ENCODE measurements at regions not wholly inside any gene's neighbourhood (a gene's known extent, or its start where the extent isn't known, plus 50 kb on each side); places are given as distances from the start of the nearest gene placed in this dataset.

DNA sequence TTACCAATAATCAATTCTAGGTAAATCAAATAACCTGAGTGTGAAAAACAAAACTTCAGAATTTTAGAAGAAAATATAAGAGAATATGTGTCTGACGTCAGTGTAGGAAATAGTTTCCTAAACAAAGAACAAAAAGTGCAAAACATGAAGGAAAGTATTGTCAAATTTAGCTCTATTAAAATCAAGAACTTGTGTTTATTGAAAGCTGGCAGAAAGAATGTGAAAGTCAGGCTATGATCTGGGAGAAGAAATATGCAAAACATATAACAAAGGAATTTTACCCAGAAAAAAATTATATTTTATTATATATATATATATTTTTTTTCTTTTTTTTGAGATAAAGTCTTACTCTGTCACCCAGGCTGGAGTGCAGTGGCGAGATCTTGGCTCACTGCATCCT lies 129.1 kb upstream of the ANKRD28 start:
- Histone ChIP-seq H3K4me2 (ENCODE audit: control insufficient read depth, extremely low read depth, insufficient read depth, low read depth, low read length) (no peak overlapping the region), H4K20me1 (ENCODE audit: control insufficient read depth, extremely low read depth, insufficient read depth, low read length) (no peaks in the 10 kb centered on the region), H3K4me3 (ENCODE audit: control insufficient read depth in 2 of 3, extremely low read depth in 1 of 3, insufficient read depth in 2 of 3, low read depth in 1 of 3, low read length in 3 of 3) (no peak overlapping the region), H3K9me3 (ENCODE audit: control insufficient read depth, low read depth, low read length) (no peaks in the 10 kb centered on the region), H3K79me2 (ENCODE audit: control insufficient read depth, insufficient read depth, low read length) (no peaks in the 10 kb centered on the region), H3K4me1 (ENCODE audit: control insufficient read depth, extremely low read depth, insufficient read depth, low read length) (no peaks in the 10 kb centered on the region), H3K27me3 (ENCODE audit: control insufficient read depth, extremely low read depth, insufficient read depth, low read length) (no peaks in the 10 kb centered on the region), H2AFZ (ENCODE audit: control insufficient read depth, low read length) (no peak overlapping the region), H3K36me3 (ENCODE audit: control insufficient read depth in 2 of 2, extremely low read depth in 1 of 2, insufficient read depth in 2 of 2, low read length in 2 of 2) (no peaks in the 10 kb centered on the region), H3K9me1 (ENCODE audit: control insufficient read depth, extremely low read depth, insufficient read depth, low read length) (no peaks in the 10 kb centered on the region), H3K27ac (ENCODE audit: control insufficient read depth, insufficient read depth, low read length) (no peak overlapping the region), H3K9ac (ENCODE audit: control insufficient read depth, extremely low read depth, insufficient read depth, low read length) (no peak overlapping the region)
- dilution Hi-C loops (cut with MboI; ENCODE audit: extremely low pct_ligation_motif_present, low sequenced_read_pairs) = no loop called here
- TF ChIP-seq, protein P1, sequence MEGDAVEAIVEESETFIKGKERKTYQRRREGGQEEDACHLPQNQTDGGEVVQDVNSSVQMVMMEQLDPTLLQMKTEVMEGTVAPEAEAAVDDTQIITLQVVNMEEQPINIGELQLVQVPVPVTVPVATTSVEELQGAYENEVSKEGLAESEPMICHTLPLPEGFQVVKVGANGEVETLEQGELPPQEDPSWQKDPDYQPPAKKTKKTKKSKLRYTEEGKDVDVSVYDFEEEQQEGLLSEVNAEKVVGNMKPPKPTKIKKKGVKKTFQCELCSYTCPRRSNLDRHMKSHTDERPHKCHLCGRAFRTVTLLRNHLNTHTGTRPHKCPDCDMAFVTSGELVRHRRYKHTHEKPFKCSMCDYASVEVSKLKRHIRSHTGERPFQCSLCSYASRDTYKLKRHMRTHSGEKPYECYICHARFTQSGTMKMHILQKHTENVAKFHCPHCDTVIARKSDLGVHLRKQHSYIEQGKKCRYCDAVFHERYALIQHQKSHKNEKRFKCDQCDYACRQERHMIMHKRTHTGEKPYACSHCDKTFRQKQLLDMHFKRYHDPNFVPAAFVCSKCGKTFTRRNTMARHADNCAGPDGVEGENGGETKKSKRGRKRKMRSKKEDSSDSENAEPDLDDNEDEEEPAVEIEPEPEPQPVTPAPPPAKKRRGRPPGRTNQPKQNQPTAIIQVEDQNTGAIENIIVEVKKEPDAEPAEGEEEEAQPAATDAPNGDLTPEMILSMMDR (optimal IDR thresholded peaks at IDR 0.05 in 1 of 3, IDR thresholded peaks at IDR 0.05 in 1 of 3, conservative IDR thresholded peaks at IDR 0.05 in 1 of 3; ENCODE audit: extremely low read depth in 1 of 3, insufficient read depth in 2 of 3, low read length in 3 of 3) = no peak
- no peak for TF ChIP-seq EZH2 (IDR thresholded peaks at IDR 0.05; ENCODE audit: low read length)
- no peak for FAIRE-seq
- DNase-seq (ENCODE audit: low read depth, low spot score) = no peak

- H4K20me1 ChIP-seq (ENCODE audit: control insufficient read depth, extremely low read depth, insufficient read depth, low read length) = no peaks in the 10 kb centered on the region
- H3K27me3 ChIP-seq (ENCODE audit: control insufficient read depth, extremely low read depth, insufficient read depth, low read length) = no peaks in the 10 kb centered on the region
- no peak overlapping the region for H3K27ac ChIP-seq (ENCODE audit: control insufficient read depth, insufficient read depth, low read length)
- H3K4me2 ChIP-seq (ENCODE audit: control insufficient read depth, extremely low read depth, insufficient read depth, low read depth, low read length) = no peak overlapping the region
- H3K4me1 ChIP-seq (ENCODE audit: control insufficient read depth, extremely low read depth, insufficient read depth, low read length) = no peaks in the 10 kb centered on the region
- H3K36me3 ChIP-seq (ENCODE audit: control insufficient read depth in 2 of 2, extremely low read depth in 1 of 2, insufficient read depth in 2 of 2, low read length in 2 of 2) = no peaks in the 10 kb centered on the region
- FAIRE-seq = no peak
- H2AFZ ChIP-seq (ENCODE audit: control insufficient read depth, low read length) = no peak overlapping the region
- H3K9me1 ChIP-seq (ENCODE audit: control insufficient read depth, extremely low read depth, insufficient read depth, low read length) = no peaks in the 10 kb centered on the region
- H3K79me2 ChIP-seq (ENCODE audit: control insufficient read depth, insufficient read depth, low read length) = no peaks in the 10 kb centered on the region
- DNase-seq (ENCODE audit: low read depth, low spot score) = no peak
- dilution Hi-C loops (cut with MboI; ENCODE audit: extremely low pct_ligation_motif_present, low sequenced_read_pairs) = no loop called here
- TF ChIP-seq, protein P1 (optimal IDR thresholded peaks at IDR 0.05 in 1 of 3, IDR thresholded peaks at IDR 0.05 in 1 of 3, conservative IDR thresholded peaks at IDR 0.05 in 1 of 3; ENCODE audit: extremely low read depth in 1 of 3, insufficient read depth in 2 of 3, low read length in 3 of 3) = no peak
- TF ChIP-seq EZH2 (IDR thresholded peaks at IDR 0.05; ENCODE audit: low read length) = no peak
- H3K9me3 ChIP-seq (ENCODE audit: control insufficient read depth, low read depth, low read length) = no peaks in the 10 kb centered on the region
- H3K4me3 ChIP-seq (ENCODE audit: control insufficient read depth in 2 of 3, extremely low read depth in 1 of 3, insufficient read depth in 2 of 3, low read depth in 1 of 3, low read length in 3 of 3) = no peak overlapping the region
- no peak overlapping the region for H3K9ac ChIP-seq (ENCODE audit: control insufficient read depth, extremely low read depth, insufficient read depth, low read length)
Observed at GRCh38 chr3:15927969-15928368, 130.2 kb upstream of the ANKRD28 start.

All from keratinocyte (primary cell).